GM21723 (cell line): ENCODE measurements at regions not wholly inside any gene's neighbourhood (a gene's known extent, or its start where the extent isn't known, plus 50 kb on each side); places are given as distances from the start of the nearest gene placed in this dataset.

Experiments
- ATAC-seq: cut with Tn5 transposase; IDR thresholded peaks from one replicate; pipeline ENCODE4 v1.9.1; 2021; ENCODE audit warnings: mild to moderate bottlenecking, moderate library complexity; ENCODE audit not compliant: unreplicated experiment

DNA sequence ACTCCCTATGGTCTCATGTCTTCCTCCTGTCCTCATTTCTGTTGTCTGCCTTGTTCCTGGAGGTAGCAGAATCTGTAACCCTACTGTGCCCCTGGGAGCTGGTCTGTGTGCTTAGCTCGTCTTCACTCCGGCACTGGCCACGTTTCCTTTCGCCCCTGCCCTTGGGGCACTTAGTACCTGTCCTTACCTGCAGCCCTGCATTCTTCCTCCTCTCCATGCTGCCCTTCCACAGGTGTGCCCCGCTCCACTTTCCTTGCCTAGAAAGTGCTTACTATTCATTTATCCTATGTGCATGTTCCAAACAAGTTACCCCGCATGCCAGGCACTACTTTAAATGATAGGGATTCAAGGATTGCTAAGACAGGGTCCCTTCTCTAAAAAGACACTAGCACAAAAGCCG, 199.9 kb upstream of the ZMIZ1 start:
- ATAC-seq, result no peak

DNA sequence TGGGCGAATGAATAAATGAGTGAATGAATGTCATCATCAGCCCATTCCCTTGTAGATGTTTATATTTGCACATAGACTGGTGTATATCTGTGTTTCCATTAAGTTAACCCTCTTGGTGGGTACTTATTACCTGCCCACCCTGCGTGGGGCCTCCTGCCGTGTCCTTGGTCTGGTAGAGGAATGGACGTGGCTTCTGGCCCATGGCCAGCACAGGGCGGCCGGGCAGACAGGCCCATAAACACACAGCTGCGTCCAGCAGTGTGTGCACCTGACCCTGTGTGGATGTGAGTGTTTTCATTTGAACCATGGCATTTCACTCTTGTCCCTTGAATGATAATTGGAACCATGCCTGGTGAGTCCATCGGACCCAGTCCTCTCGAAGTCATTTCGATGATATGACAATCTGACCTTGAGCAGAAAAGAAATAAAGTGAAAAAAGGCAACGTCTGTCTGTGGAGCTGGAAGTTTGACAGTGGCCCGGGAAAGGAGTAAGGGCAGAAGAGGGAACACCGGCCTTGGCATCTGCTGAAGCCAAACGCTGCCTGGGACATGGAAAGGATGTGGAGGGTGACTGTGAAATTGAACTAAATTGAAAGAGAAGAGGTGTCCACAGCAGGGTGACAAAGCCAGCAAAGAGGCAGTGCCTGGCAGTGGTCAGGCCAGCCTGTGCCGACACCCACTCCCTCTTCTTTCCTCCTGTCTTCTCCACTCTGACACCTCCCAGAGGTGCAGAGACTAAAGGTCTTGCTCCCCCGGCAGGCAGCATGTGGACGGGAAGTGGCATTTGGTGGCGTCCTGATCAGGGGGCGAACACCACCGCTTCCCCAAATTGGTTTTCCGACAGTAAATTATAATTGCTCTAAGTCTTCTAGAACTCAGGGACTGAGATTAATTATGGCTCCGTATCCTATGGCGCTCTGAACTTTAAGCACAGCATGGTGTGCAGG, 199.0 kb upstream of the ZMIZ1 start:
- no peak for ATAC-seq

DNA sequence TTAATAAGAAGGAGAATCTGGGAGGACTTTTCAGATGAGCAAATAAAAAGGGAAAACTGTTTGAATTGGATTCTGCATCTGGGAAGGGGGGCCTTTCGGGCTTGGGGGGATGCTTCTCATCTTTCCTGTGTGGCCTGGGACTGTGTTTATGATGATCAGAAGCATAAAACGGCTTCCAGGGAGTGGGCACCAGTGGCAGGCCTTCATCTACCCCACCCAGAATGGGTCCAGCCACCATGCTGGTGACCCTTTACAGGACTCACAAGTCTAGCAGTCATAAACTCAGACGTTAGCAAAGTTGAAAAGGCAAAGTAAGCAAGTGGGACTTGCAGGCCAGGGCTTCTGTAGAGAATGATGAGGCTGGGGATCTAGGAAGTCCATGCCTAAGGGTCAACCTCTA, 198.3 kb upstream of the ZMIZ1 start:
- no peak for ATAC-seq

GRCh38 chr10:78871796-78872195, 197.0 kb upstream of the ZMIZ1 start:
- no peak for ATAC-seq

DNA sequence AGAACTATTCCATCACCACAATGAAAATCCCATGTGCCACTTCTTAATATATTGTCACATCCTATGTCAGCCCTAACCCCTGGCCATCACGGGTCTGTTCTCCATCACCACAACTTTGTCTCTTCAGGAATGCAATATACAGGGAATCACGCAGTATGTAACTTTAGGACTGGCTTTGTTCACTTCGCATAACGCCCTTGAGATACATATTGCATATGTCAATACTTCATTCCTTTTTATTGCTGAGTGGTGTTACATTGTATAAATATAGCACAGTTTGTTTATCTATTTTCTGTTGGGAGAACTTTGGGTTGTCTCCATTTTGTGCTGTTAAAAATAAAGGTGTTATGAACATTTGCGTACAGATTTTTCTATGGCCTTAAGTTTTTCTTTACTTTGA, 195.4 kb upstream of the ZMIZ1 start:
- ATAC-seq, result no peak

- no peak for ATAC-seq
These were observed 193.4 kb upstream of the ZMIZ1 start for GRCh38 chr10:78875331-78875877.

GRCh38 chr10:78875932-78876331, 192.8 kb upstream of the ZMIZ1 start:
- ATAC-seq, result no peak

- no peak for ATAC-seq
These were observed 192.3 kb upstream of the ZMIZ1 start for GRCh38 chr10:78876449-78876848.

- ATAC-seq, result no peak
These were observed 189.1 kb upstream of the ZMIZ1 start for GRCh38 chr10:78879621-78880020.

- ATAC-seq, result no peak
These were observed 182.6 kb upstream of the ZMIZ1 start for GRCh38 chr10:78886129-78886528.

DNA sequence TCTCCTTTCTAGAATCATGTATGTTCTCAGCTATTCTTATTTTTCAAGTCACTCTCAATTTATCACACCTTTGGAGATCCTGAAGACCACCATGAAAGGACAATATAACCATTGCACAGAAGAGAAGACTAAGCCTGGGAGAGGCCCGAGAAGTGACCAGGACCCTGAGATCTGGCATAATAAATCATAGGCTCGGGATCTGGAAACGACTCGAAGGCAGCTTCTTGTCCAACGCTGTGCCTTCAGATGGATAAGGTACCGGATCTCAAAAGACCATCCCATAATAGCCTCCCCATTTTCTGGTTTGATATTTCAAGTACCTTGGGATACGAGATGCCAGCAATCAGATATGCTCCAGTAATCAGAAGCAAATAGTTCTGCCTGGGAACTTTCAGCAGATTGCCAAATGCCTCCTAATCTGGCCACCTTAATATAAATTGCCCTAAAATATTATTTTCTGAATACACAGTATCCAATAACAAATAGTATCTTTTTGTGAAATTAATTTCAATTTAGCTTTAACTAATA, 179.2 kb upstream of the ZMIZ1 start:
- no peak for ATAC-seq

GRCh38 chr10:78890506-78890905, 178.3 kb upstream of the ZMIZ1 start:
- no peak for ATAC-seq

GRCh38 chr10:78891741-78892140, 177.0 kb upstream of the ZMIZ1 start:
- ATAC-seq, result no peak

DNA sequence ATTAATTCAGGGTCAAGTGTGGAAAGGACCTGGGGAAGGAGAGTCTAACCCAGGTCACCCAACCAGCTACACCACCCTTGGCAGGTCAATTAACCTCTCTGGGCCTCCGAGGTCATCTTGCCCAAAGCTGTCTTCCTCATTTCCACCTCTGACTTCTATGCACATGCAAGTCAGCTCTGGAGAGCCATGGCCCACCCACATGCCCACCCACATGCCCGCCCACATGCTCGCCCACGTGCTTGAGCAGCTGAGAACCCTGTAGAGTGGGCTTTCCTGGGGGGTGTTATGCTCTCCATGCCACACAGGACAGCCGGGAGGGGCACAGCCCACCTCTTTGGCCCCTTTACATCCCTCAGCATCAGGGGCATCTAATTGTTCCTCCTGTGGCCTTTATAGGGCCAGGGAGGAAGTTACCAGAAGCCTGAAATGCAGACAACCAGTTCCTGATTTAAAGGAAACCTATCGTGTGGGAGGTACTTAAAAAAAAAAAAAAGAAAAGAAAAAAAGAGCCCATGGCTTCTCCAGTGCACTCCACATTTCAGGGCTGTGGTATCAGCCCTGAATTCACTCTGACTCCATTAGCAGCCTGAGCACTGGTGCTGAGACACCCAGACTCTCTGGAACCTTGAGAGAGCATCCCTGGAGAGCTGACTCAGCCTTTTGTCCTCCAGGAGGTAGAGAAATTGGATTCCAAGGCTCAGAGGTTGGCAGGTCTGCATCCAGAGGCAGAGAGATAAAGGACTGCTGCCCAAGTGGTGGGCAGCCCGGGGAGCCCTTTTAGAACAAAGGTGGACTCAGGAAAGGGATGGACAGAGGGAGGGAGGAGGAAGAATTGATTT, 176.2 kb upstream of the ZMIZ1 start:
- no peak for ATAC-seq

- ATAC-seq, result no peak
These were observed 175.5 kb upstream of the ZMIZ1 start for GRCh38 chr10:78893217-78893616.

- ATAC-seq, result no peak
These were observed 174.5 kb upstream of the ZMIZ1 start for GRCh38 chr10:78894089-78894840.

DNA sequence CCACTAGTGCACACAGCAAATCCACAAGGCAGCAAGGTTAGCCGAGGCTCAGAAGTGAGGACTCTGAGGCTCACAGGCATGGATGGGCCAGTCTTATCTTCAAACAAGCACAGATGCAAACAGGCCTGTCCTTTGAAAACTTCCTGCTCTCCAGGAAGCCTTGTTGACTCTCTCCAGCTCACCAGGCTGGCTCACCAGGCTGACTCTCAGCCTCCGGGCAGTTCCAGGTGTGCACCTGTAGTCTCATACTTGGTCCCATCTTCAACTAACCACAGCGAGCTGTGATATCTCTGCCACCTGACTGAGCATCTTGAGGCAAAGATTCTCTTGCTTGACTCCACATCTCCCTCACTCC, 173.9 kb upstream of the ZMIZ1 start:
- no peak for ATAC-seq

GRCh38 chr10:78895469-78895868, 173.3 kb upstream of the ZMIZ1 start:
- no peak for ATAC-seq

- ATAC-seq, result no peak
These were observed 172.4 kb upstream of the ZMIZ1 start for GRCh38 chr10:78896159-78896928.
